Fibroblast of pulmonary artery (primary cell): ENCODE measurements at regions not wholly inside any gene's neighbourhood (a gene's known extent, or its start where the extent isn't known, plus 50 kb on each side); places are given as distances from the start of the nearest gene placed in this dataset.

ENCODE experiments used
- DNase-seq: peaks from one replicate; pipeline ENCODE4 v3.0.0-alpha.2; 2010; ENCODE audit warnings: low read depth
- H3K4me3 ChIP-seq: replicated peaks from 2 replicates; pipeline ENCODE4 v1.5.1; 2011; ENCODE audit warnings: low read depth, mild to moderate bottlenecking, control low read depth, low read length, moderate library complexity
- CTCF ChIP-seq: IDR thresholded peaks from 2 replicates; pipeline ENCODE4 v1.5.1; 2011; ENCODE audit warnings: mild to moderate bottlenecking, control low read depth, low read length, inconsistent platforms; ENCODE audit errors: missing control alignments

DNA sequence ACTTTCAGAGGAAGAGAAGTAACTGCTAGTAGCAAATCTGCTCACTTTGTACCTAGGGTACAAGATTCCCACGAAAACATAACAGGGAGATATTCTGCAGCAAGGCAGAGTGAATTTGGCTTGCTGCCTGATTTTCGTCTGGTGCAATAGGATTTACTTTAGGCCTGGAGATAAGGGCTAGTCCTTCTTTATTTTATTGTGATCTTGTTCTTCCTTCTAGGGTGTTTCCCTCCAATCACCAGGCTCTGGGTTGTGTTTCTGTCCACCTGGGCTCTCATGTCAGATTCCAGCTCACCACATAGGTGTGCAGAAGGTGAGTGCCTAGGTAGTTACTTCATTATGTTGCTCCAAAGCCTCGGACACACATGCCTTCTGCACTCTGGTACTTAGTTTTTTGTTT is 211.8 kb upstream of the RGMA start:
- TF ChIP-seq CTCF: no peak
- no peak overlapping the region for H3K4me3 ChIP-seq
- no peak for DNase-seq

DNA sequence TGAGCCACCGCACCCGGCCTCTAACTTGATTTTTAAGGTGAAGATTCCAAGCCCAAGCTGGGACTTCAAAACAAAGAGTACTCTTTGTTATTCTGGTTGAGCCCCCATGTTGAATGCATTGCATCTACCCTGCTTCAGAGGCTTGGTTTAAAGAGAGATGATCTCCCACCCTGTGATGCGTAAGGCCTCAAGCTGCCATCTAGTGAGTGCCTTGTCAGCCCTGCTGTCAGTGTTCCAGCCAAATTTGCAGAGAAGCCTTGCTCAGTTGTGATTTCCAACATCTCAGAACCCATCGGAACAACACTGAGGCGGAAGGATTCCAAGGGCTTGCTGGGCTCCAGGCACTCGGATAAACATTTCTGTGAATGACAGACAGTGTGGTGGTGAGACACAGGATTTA is 210.7 kb upstream of the RGMA start:
- TF ChIP-seq CTCF: no peak
- DNase-seq: no peak
- H3K4me3 ChIP-seq: no peak overlapping the region

- DNase-seq: no peak
- no peak overlapping the region for H3K4me3 ChIP-seq
- no peak for TF ChIP-seq CTCF
Measured at GRCh38 chr15:93298901-93299300, 209.9 kb upstream of the RGMA start.

GRCh38 chr15:93296759-93297500 is 207.9 kb upstream of the RGMA start:
- no peak for DNase-seq
- TF ChIP-seq CTCF: no peak

DNA sequence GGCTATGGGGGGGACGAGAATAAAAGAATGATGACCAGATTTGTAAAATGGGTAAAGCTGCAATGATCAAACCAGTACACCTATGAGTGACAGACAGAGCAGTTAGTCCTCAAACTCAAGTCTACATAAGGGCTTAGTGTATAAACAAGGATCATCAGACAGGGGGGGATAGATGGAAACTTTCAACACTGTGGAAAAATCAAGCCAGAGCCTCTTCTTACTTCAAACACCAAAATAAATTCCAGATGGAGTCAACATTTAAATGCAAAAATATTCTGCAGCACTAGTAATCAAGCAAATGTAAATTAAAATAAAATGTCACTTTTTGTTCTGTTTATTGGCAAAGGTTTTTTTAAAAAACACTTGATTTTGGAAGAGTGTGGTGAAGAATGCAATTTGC is 205.9 kb upstream of the RGMA start:
- no peak for TF ChIP-seq CTCF
- no peak for DNase-seq
- H3K4me3 ChIP-seq: no peak overlapping the region

More at GRCh38 chr15:93296759-93297500, 207.9 kb upstream of the RGMA start:
- no peak overlapping the region for H3K4me3 ChIP-seq

GRCh38 chr15:93294066-93294465 is 205.1 kb upstream of the RGMA start:
- DNase-seq: no peak
- TF ChIP-seq CTCF: no peak
- no peak overlapping the region for H3K4me3 ChIP-seq

GRCh38 chr15:93291380-93291779 is 202.4 kb upstream of the RGMA start:
- no peak overlapping the region for H3K4me3 ChIP-seq
- no peak for DNase-seq
- no peak for TF ChIP-seq CTCF
